Testis (tissue), 2 donors: ENCODE measurements at regions not wholly inside any gene's neighbourhood (a gene's known extent, or its start where the extent isn't known, plus 50 kb on each side); places are given as distances from the start of the nearest gene placed in this dataset.

Experiments
- DNase-seq: peaks from one replicate; pipeline ENCODE4 v3.0.0-alpha.2; 2019
- H3K27ac ChIP-seq, 2 donors: fragments of 200-600 bp; sonication (generic); one replicate each; pipeline ENCODE4 v1.5.1; 2019
- H3K27me3 ChIP-seq: fragments of 200-600 bp; sonication (generic); one replicate; pipeline ENCODE4 v1.5.1; 2019
- H3K36me3 ChIP-seq: fragments of 200-600 bp; sonication (generic); one replicate; pipeline ENCODE4 v1.5.1; 2017; ENCODE audit warnings: low read depth; ENCODE audit errors: missing control alignments
- H3K4me1 ChIP-seq: fragments of 200-600 bp; sonication (generic); one replicate; pipeline ENCODE4 v1.5.1; 2019
- H3K4me3 ChIP-seq, 2 donors: fragments of 200-600 bp; sonication (generic); one replicate each; pipeline ENCODE4 v1.5.1; 2017 to 2019
- H3K9me3 ChIP-seq: fragments of 200-600 bp; sonication (generic); one replicate; pipeline ENCODE4 v1.5.1; 2017
- POLR2A ChIP-seq: fragments of 450-650 bp; IDR thresholded peaks from one replicate; pipeline ENCODE4 v1.6.1; 2017; ENCODE audit warnings: antibody characterized with exemption, mild to moderate bottlenecking, moderate library complexity
- WGBS, 2 donors: methylation state at CpG; one replicate each; pipeline ENCODE4 v1.1.5; 2018; 5-methylcytosine and 5-hydroxymethylcytosine counted together
- intact Hi-C: fragments of 100-400 bp; cut with DNase I; formaldehyde crosslinking; loops from one replicate; pipeline ENCODE4 v1.15.1; 2023; ENCODE audit warnings: low total_unique reads
- TF ChIP-seq, protein P1 (sequence below), 3 experiments: fragments of 450-650 bp in 2 of 3; fragments of 200-600 bp in 1 of 3; sonication (generic) in 1 of 3; IDR thresholded peaks; one replicate each; pipeline ENCODE4 v1.5.1; 2016 to 2019; ENCODE audit warnings: antibody characterized with exemption in 3 of 3, mild to moderate bottlenecking in 2 of 3, moderate library complexity in 1 of 3

GRCh38 chr13:85432881-85433280, 366.3 kb downstream of the SLITRK6 start:
- H3K9me3 ChIP-seq, result no peaks in the 10 kb centered on the region
- TF ChIP-seq POLR2A, result no peak
- TF ChIP-seq, protein P1, sequence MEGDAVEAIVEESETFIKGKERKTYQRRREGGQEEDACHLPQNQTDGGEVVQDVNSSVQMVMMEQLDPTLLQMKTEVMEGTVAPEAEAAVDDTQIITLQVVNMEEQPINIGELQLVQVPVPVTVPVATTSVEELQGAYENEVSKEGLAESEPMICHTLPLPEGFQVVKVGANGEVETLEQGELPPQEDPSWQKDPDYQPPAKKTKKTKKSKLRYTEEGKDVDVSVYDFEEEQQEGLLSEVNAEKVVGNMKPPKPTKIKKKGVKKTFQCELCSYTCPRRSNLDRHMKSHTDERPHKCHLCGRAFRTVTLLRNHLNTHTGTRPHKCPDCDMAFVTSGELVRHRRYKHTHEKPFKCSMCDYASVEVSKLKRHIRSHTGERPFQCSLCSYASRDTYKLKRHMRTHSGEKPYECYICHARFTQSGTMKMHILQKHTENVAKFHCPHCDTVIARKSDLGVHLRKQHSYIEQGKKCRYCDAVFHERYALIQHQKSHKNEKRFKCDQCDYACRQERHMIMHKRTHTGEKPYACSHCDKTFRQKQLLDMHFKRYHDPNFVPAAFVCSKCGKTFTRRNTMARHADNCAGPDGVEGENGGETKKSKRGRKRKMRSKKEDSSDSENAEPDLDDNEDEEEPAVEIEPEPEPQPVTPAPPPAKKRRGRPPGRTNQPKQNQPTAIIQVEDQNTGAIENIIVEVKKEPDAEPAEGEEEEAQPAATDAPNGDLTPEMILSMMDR (IDR thresholded peaks at IDR 0.05), result no peak
- no peak overlapping the region for H3K27ac ChIP-seq
- no peaks in the 10 kb centered on the region for H3K4me1 ChIP-seq
- intact Hi-C loops, result no loop called here
- no peak for DNase-seq
- no peaks in the 10 kb centered on the region for H3K27me3 ChIP-seq
- no peaks in the 10 kb centered on the region for H3K36me3 ChIP-seq
- no peak overlapping the region for H3K4me3 ChIP-seq

DNA sequence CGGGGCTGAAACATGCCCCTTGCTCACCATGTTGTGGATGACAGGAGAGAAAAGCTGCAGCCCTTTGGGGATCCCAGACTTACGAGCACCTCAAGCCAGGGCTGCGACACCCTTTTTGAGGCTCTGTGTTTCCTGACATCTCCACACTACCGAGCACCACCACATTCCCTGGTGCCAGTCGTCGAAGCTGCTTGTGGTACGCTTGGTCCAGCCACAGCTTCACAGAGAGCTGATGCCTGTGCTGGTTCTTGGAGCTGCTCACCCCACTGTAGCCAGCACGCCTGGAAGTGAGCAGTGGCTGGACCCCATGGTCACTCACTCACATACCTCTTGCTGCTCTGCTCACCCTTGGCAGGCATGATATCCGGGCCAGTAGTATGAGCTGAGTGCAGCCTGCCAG, 367.5 kb downstream of the SLITRK6 start:
- Histone ChIP-seq H3K4me3 (no peak overlapping the region), H3K27me3 (no peaks in the 10 kb centered on the region), H3K27ac (no peak overlapping the region), H3K4me1 (no peaks in the 10 kb centered on the region), H3K36me3 (no peaks in the 10 kb centered on the region), H3K9me3 (no peaks in the 10 kb centered on the region)
- intact Hi-C loops, result no loop called here
- DNase-seq, result no peak
- WGBS, 2 donors, result 94 to 100% methylated on average over 6 to 9 of the region's 9 CpGs
- TF ChIP-seq, protein P1 (IDR thresholded peaks at IDR 0.05), result no peak
- TF ChIP-seq POLR2A, result no peak

DNA sequence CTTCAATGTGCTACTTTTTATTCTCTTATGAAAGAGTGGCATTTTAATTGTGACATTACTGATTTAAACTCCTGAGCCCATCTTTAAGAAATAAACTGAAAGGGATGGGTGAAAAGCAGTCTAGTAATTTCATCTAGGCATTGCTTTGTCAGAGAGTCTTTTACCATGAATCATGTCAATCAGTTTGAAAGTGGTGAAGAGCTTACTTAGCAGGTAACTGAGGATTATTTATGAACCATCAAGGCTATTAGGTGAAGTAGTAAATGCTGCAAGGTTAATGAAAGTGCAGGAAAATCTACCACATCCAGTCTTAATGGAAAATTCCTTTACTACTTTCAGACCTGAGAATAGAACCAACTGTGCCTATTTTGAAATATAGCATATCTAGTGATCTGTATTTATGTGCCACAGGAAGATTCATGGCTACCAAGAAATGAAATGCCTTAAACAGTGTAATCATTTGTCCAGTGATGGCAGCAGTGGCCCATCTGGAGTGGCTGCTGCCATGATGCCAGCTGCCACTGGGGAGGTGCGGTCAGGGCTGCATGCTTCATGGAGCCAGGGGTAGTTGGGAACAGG, 368.9 kb downstream of the SLITRK6 start:
- no peak overlapping the region for H3K4me3 ChIP-seq
- no peak for DNase-seq
- WGBS, 2 donors, result 93 to 100% methylated on average over 1 of the region's 1 CpG
- H3K36me3 ChIP-seq, result no peaks in the 10 kb centered on the region
- H3K27me3 ChIP-seq, result no peaks in the 10 kb centered on the region
- H3K4me1 ChIP-seq, result no peaks in the 10 kb centered on the region
- no peaks in the 10 kb centered on the region for H3K9me3 ChIP-seq
- no peak overlapping the region for H3K27ac ChIP-seq
- TF ChIP-seq, protein P1 (IDR thresholded peaks at IDR 0.05), result no peak
- TF ChIP-seq POLR2A, result no peak
- intact Hi-C loops, result no loop called here

- H3K27ac ChIP-seq, result no peak overlapping the region
- no peak for TF ChIP-seq POLR2A
- TF ChIP-seq, protein P1 (IDR thresholded peaks at IDR 0.05), result no peak
- H3K4me1 ChIP-seq, result no peaks in the 10 kb centered on the region
- intact Hi-C loops, result no loop called here
- no peaks in the 10 kb centered on the region for H3K27me3 ChIP-seq
- H3K9me3 ChIP-seq, result no peaks in the 10 kb centered on the region
- no peak for DNase-seq
- no peaks in the 10 kb centered on the region for H3K36me3 ChIP-seq
- H3K4me3 ChIP-seq, result no peak overlapping the region
These were observed 371.8 kb downstream of the SLITRK6 start for GRCh38 chr13:85427416-85427815.

GRCh38 chr13:85420136-85420535, 379.1 kb downstream of the SLITRK6 start:
- H3K4me3 ChIP-seq, result no peak overlapping the region
- TF ChIP-seq, protein P1 (IDR thresholded peaks at IDR 0.05), result no peak
- no peak for TF ChIP-seq POLR2A
- H3K4me1 ChIP-seq, result no peaks in the 10 kb centered on the region
- no peaks in the 10 kb centered on the region for H3K36me3 ChIP-seq
- DNase-seq, result no peak
- H3K27ac ChIP-seq, result no peak overlapping the region
- H3K27me3 ChIP-seq, result no peaks in the 10 kb centered on the region
- intact Hi-C loops, result no loop called here
- no peaks in the 10 kb centered on the region for H3K9me3 ChIP-seq
- 66 to 77% methylated on average over 2 of the region's 2 CpGs for WGBS, 2 donors
